Endometrial microvascular endothelial cells (primary cell): ENCODE measurements at regions not wholly inside any gene's neighbourhood (a gene's known extent, or its start where the extent isn't known, plus 50 kb on each side); places are given as distances from the start of the nearest gene placed in this dataset.
"Not testable (repeated sequence)": the region's sequence is repeated elsewhere in the genome, so short reads cannot be mapped to it uniquely, and the experiment has no call there.

ENCODE experiments used
- in situ Hi-C: cut with HindIII; loops from 2 replicates; pipeline ENCODE4 v1.10.0; 2017; ENCODE audit warnings: low sequenced_read_pairs, low pct_unique_long_range_greater_than_20kb; ENCODE audit errors: inconsistent ontology term

DNA sequence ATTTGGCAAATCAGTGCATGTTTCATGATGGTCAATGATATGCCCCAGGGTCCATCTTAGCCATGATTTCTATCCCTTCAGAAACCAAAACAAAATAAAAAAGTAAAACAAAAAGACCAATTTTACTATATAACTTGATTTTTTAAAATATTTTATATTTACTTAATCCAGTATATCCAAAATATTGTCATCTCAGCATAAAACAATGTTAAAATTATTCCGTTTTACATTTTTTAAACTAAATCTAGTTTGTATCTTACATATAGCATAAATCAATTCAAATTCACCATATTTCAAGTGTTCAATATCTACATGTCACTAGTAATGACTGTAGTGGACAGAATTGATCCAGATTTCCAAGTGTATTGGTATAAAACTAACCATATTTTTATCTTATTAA lies 277.7 kb upstream of the ZNF322 start:
- in situ Hi-C loops = not testable (repeated sequence)

DNA sequence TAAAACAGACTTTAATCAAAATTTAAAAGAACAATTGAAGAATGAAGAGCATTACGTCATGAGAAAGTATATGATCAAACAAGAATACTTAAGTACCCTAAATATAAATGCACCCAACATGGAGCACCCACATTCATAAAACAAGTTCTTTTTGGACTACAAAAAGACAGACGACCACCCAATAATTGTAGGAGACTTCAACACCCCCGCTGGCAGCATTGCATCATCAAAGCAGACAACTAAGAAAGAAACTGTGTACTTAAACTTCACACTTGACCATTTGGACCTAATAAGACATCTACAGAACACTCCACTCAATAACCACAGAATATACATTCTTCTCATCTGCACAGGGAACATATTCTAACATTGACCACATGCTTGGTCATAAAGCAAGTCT lies 291.7 kb upstream of the ZNF322 start:
- in situ Hi-C loops = not testable (repeated sequence)

DNA sequence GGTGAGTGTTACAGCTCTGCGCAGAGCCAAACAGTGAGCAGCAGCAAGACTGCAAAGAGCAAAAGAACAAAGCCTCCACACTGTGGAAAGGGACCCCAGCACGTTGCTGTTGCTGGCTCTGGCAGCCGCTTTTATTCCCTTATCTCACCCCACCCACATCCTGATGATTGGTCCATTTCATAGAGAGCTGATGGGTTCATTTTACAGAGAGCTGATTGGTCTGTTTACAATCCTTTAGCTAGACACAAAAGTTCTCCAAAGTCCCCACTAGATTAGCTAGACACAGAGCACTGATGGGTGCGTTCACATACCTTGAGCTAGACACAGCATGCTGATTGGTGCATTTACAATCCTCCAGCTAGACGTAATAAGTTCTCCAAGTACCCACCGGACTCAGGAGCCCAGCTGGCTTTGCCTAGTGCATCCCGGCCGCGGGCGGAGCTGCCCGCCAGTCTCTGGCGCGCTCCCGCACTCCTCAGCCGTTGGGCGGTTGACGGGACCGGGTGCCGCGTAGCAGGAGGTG lies 291.4 kb upstream of the PRSS16 start:
- in situ Hi-C loops = not testable (repeated sequence)

DNA sequence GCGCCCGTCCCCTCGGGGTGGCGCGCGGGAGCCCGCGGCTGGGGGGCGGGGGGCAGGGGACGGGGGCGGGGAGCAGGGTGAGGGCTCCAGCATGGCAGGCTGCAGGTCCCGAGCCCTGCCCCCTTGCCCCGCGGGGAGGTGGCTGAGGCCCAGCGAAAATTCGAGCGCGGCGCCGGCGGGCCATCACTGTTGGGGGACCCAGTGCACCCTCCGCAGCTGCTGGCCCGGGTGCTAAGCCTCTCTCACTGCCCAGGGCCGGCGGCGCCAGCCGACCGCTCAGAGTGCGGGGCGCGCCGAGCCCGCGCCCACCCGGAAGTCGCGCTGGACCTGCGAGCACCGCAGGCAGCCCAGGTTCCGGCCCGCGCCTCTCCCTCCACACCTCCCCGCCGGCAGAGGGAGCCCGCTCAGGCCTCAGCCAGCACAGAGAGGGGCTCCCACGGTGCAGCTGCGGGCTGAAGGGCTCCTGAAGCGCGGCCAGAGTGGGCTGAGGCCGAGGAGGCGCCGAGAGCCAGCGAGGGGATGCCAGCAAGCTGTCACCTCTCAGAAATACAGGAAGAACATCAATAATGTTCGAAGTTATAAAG lies 290.8 kb upstream of the PRSS16 start:
- in situ Hi-C loops = not testable (repeated sequence)

DNA sequence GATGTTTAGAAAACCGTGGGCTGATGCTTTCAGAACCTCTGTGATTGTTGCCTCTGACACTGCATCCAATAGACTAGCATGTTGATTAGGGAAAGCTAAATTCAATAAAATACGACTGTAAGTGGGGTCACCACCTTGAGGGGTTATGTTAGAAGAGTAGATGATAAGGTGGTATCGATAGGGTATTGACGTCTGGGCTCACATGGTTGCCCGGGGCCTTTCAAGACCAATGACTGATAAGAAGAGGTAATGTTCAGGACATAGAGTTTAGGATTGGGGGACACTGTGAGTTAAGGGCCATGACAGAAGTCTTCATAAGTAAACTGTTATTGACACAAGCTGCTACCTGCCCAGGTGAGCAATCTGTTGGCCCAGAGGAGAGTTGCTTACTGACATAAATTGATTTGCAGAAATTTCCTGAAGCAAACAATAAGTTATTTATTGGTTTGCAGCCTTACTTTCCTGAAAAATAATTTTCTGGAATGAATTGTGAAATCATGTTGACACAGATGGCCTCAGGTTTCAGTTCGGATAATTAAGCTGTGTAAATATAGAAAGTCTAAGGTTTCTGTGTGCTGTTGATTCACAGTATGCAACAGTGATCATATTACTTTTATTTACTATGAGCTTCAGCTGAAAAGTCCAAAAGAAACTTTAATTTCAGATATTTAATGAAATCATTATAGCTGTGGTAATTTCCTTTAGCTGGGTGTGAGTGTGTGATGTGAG lies 289.9 kb upstream of the PRSS16 start:
- in situ Hi-C loops = not testable (repeated sequence)

DNA sequence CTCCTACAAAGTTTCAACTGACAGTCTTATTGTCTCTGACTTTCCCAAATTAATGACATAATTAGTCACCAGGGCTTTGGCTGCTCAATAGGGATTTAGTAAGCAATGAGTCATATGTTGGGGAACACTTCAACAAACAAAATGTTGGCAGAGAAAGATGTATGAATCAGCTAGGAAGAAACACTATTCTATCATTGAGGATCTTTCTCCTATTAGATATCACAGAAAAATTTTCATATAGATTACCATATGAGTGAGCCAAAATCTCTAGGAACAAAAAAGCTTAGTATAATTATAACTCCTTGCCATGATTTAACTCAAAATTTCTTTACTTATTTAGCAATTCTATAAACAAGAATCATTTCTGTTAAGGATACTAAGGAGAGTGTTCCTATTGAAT lies 286.3 kb upstream of the PRSS16 start:
- in situ Hi-C loops = not testable (repeated sequence)

DNA sequence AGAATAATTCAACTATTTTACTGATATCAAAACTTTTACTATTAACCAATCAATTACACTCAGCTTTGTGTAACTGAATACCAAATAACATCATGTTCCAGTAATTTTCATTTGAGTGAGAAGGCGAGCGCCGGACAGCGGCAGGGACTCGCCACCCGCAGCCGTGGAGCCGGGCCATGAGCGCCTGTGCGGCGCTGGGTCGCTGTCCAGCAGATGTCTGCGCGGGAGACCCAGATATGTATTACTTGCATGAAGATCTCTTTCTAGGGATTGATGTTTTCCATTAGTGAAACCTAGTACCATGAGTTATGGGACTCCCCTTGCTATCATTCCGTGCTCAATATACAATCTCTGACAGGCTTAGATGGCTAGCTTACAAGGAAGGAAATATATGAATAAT lies 245.1 kb upstream of the PRSS16 start:
- in situ Hi-C loops = no loop called here

DNA sequence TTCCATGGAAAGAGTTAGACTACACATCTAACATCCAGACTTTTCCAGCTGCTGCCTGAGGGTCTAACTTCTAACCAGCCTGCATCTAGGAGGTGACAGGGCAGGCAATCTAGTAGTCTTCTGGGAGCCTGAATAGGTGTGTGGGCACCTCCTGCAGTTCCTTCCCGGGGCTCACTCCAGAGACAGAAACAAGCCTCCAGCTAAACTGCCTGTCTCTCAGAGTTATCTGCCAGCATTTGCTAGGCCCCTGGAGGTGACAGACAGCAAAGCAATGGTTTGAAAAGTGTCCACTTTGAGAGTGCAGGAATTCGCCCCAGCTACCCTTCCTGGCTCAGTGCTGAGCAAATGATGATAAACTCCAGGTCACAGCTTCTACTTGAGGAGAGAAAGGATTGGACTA lies 240.5 kb upstream of the PRSS16 start:
- in situ Hi-C loops = no loop called here

DNA sequence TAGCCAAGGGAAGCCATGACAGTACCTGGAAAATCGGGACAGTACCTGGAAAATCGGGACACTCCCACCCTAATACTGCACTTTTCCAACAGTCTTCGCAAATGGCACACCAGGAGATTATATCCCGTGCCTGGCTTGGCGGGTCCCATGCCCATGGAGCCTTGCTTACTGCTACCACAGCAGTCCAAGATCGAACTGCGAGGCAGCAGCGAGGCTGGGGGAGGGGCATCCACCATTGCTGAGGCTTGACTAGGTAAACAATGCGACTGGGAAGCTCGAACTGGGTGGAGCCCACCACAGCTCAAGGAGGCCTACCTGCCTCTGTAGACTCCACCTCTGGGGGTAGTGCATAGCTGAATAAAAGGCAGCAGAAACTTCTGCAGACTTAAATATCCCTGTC lies 238.9 kb upstream of the PRSS16 start:
- in situ Hi-C loops = not testable (repeated sequence)

DNA sequence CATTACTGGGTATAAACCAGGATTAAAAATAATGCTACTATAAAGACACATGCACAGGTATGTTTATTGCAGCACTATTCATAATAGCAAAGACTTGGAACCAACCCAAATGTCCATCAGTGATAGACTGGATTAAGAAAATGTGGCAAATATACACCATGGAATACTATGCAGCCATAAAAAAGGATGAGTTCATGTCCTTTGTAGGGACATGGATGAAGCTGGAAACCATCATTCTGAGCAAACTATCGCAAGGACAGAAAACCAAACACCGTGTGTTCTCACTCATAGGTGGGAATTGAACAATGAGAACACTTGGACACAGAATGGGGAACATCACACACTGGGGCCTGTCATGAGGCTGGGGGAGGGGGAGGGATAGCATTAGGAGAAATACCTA lies 233.4 kb upstream of the PRSS16 start:
- in situ Hi-C loops = not testable (repeated sequence)

DNA sequence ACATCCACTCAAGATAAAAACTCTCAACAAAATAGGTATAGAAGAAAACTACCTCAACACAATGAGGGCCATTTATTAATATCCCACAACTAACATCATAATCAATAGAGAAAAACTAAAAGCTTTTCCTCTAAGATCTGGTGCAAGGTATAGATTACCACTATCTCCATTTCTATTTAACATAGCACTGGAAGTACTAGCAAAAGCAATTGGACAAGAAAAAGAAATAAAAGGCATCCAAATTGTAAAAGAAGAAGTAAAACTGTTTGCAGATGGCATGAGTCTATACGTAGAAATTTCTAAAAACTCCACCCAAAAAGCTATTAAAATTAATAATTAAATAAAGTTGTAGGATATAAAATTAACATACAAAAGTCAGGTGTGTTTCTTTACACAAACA lies 230.8 kb upstream of the PRSS16 start:
- in situ Hi-C loops = no loop called here

DNA sequence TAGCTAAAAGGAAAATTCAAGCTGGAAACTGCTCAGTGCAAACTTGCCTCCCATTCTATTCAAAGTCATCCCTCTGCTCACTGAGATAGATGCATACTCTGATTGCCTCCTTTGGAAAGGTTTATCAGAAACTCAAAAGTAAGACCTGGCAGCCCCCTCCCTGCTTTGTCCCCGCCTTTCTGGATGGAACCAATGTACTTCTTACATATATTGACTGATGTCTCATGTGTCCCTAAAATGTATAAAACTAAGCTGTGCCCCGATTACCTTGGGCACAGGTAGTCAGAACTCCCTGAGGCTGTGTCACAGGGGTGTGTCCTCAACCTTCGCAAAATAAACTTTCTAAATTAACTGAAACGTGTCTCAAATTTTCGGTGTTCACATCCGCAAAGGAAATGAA lies 229.1 kb upstream of the PRSS16 start:
- in situ Hi-C loops = not testable (repeated sequence)

DNA sequence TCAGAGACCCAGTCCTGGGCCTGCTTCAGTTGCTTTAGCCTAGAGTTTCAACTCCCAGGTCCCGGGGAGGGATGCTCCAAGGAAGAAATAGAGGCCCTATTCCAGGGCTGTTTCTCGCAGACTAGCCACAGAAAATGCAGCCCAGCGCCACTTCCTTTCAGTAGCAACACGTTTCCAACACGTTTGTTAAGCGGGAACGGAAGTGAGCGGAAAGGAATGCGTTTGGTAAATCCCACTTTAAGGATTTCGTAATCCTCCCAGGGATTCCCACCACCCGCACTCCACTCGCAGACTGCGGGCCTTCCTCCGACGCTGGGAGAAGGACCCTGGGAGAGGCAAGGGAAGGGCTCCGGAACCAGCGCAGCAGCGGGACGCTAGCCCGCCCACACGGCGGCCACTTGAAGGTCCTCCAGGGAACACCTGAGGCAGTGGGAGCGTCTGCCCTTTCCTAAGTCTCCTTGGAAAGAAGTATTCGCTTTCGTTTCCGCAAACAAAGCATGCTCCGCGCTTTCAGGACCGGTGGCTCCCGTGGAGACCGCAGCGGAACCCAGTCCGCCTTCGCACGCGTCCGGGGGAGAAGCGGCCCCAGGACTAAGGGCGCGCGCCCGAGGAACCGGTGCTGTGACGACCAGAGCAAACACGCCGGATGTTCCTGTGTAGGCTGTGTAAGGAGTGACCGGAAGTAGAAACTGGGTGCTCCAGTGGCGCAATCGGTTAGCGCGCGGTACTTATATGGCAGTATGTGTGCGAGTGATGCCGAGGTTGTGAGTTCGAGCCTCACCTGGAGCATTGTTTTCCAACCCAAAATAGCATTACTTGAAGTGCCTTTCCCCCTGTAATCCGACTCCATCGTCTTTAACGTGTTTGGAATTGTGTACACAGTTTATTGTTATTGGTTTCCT lies 227.6 kb upstream of the PRSS16 start:
- in situ Hi-C loops = no loop called here

DNA sequence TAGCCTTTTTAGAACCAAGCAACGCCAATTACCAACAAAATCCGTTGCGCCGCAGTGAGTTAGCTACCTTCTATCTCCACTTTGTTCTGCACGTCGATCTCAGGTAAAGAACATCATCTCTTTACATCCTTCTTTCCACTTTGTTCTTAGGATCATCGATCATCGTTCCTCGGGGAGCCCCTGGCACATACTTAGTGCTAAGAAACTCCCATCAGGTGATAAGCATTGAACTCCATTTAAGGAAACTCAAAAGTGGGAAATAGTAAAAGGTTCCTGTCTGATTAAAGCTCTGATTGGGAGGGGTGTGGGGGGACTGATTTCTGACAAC lies 227.0 kb upstream of the PRSS16 start:
- in situ Hi-C loops = no loop called here

DNA sequence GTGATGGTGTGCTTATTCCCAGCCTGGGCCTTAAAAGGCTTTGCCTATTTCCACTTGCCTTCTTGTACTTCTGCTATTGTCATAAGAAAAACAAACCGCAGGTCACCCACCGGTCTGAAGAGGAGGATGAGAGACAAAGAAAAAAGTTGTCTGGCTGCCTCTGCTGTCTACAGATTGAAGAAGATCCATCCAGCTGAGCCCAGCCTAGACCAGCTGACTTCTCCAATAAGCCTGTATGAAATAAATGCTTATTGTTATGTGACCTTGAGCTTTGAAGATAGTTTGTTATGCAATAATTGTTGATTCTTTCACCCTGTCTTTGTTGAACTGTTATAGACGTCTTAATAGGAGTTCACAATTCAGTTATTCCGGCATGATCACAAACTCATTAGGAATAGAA lies 223.8 kb upstream of the PRSS16 start:
- in situ Hi-C loops = no loop called here

DNA sequence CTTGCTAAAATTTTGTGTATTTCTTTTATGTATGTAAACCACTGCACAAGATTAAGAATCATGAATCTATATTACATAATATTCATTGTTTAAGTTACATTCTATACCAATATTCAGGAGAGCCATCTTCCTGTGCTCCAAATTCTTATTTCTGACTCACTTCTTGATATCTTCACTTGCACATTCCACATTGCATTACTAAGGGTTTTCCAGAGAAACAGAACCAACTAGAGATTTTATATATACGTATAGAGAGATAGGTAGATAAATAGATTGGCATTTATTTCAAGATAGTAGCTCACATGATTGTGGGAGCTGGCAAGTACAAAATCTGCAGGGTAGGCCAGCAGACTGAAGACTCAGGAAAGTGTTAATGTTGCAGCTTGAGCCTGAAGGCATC lies 222.2 kb upstream of the PRSS16 start:
- in situ Hi-C loops = no loop called here

DNA sequence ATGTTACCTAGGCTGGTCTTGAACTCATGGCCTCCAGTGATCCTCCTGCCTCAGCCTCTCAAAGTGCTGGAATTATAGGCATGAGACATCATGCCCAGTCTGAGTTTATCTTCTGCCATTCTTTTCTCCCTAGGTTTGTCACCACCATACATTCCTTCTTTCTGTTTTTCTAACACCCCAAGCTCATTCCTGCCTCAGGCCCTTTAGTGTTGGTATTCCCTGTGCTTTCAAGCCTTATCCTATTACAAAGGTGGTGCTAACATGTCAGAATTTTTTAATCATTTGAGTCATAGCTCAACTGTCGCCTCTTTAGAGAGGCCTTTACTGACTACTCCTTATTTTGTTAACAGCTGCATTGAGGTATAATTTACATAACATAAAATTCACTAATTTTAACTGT lies 221.1 kb upstream of the PRSS16 start:
- in situ Hi-C loops = no loop called here

DNA sequence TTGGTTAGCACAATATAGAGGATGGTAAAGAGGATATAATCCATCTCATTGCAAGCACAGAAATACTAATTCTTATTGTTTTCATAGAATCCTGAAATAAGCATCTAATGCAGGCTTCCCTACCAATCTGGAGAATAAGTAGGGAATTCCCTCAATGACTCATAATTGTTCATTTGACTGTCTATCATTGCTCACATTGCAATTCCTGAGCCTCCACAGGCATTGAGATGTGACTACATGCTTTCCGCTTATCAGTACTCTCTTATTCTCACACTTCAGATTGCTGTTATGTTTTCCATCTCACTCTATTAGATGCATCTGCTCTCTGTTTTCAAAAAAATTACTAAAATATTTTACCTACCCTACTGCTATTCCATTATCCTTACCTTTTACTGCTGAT lies 216.2 kb upstream of the PRSS16 start:
- in situ Hi-C loops = no loop called here

DNA sequence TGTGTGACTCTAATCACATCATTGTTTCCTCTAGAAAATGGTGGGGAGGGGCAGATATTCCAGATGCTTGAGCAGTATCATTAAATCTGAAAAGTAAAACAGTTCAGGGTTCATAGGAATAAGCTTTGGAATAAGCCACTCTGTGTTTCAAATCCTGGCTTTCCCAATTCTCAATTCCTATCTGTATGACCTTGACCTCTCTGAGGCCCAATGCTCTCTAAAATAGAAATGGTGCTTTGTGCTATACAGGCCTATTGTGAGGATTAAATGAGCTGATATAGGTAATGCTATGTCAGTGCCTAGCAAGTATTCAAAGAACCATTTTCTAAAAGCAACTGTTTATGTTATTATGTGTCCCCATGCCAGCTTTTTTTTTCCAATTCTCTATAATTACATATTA lies 209.0 kb upstream of the PRSS16 start:
- in situ Hi-C loops = no loop called here
